Suprapubic skin (tissue), 4 donors: ENCODE measurements at regions not wholly inside any gene's neighbourhood (a gene's known extent, or its start where the extent isn't known, plus 50 kb on each side); places are given as distances from the start of the nearest gene placed in this dataset.

Source experiments
- CTCF ChIP-seq, 2 donors: fragments of 200-600 bp in 1 of 2; fragments of 450-650 bp in 1 of 2; sonication (generic) in 1 of 2; IDR thresholded peaks; one replicate each; pipeline ENCODE4 v1.5.1; 2016 to 2019; ENCODE audit warnings: antibody characterized with exemption in 2 of 2, mild to moderate bottlenecking in 1 of 2, moderate library complexity in 1 of 2
- EP300 ChIP-seq: sonication (generic); formaldehyde crosslinking; IDR thresholded peaks from one replicate; pipeline ENCODE4 v1.6.1; 2017; ENCODE audit warnings: antibody characterized with exemption
- POLR2A ChIP-seq, 2 donors: fragments of 450-650 bp; IDR thresholded peaks; one replicate each; pipeline ENCODE4 v1.6.1; 2017; ENCODE audit warnings: antibody characterized with exemption in 2 of 2, mild to moderate bottlenecking in 2 of 2, moderate library complexity in 2 of 2
- POLR2AphosphoS5 ChIP-seq, 3 donors: sonication (generic); formaldehyde crosslinking; IDR thresholded peaks; one replicate each; pipeline ENCODE4 v1.6.1; 2017; ENCODE audit warnings: antibody characterized with exemption in 3 of 3

GRCh38 chr14:53441789-53442188 is 288.7 kb upstream of the DDHD1 start:
- TF ChIP-seq CTCF (IDR thresholded peaks at IDR 0.05) (no peak), POLR2A (IDR thresholded peaks at IDR 0.05) (no peak), POLR2AphosphoS5 (IDR thresholded peaks at IDR 0.05) (no peak), EP300 (no peak)
